ENCODE measurements at regions not wholly inside any gene's neighbourhood (a gene's known extent, or its start where the extent isn't known, plus 50 kb on each side); places are given as distances from the start of the nearest gene placed in this dataset.

- ChIA-PET POLR2A (no interaction called here), CTCF (no interaction called here)
- intact Hi-C loops (cut with micrococcal nuclease), result no loop called here
- ATAC-seq, result no peak
- H3K4me3 Mint-ChIP-seq, result no peak overlapping the region
- H3K27ac Mint-ChIP-seq, result no peak overlapping the region
- H3K4me1 Mint-ChIP-seq (ENCODE audit: low read depth), result no peaks in the 10 kb centered on the region
- no peaks in the 10 kb centered on the region for H3K36me3 Mint-ChIP-seq (ENCODE audit: low read depth)
- H3K9me3 Mint-ChIP-seq, result no peaks in the 10 kb centered on the region
- no peak for TF ChIP-seq CTCF (IDR thresholded peaks at IDR 0.05)
- DNase-seq, result no peak
- no peaks in the 10 kb centered on the region for H3K27me3 Mint-ChIP-seq
These were observed 618.9 kb downstream of the BCKDHB start for GRCh38 chr6:80725156-80725930.

GRCh38 chr6:80720824-80721223, 614.4 kb downstream of the BCKDHB start:
- no peak for DNase-seq
- H3K27me3 Mint-ChIP-seq, result no peaks in the 10 kb centered on the region
- no peaks in the 10 kb centered on the region for H3K9me3 Mint-ChIP-seq
- ChIA-PET POLR2A (no interaction called here), CTCF (no interaction called here)
- H3K27ac Mint-ChIP-seq, result no peak overlapping the region
- H3K4me1 Mint-ChIP-seq (ENCODE audit: low read depth), result no peaks in the 10 kb centered on the region
- H3K36me3 Mint-ChIP-seq (ENCODE audit: low read depth), result no peaks in the 10 kb centered on the region
- intact Hi-C loops (cut with micrococcal nuclease), result no loop called here
- TF ChIP-seq CTCF (IDR thresholded peaks at IDR 0.05), result no peak
- ATAC-seq, result no peak
- H3K4me3 Mint-ChIP-seq, result no peak overlapping the region

GRCh38 chr6:80714513-80714912, 608.0 kb downstream of the BCKDHB start:
- no peak overlapping the region for H3K4me3 Mint-ChIP-seq
- no peaks in the 10 kb centered on the region for H3K9me3 Mint-ChIP-seq
- H3K4me1 Mint-ChIP-seq (ENCODE audit: low read depth), result no peaks in the 10 kb centered on the region
- no peak for TF ChIP-seq CTCF (IDR thresholded peaks at IDR 0.05)
- ATAC-seq (no peak), DNase-seq (no peak)
- intact Hi-C loops (cut with micrococcal nuclease), result no loop called here
- ChIA-PET POLR2A (no interaction called here), CTCF (no interaction called here)
- no peaks in the 10 kb centered on the region for H3K27me3 Mint-ChIP-seq
- no peaks in the 10 kb centered on the region for H3K36me3 Mint-ChIP-seq (ENCODE audit: low read depth)
- H3K27ac Mint-ChIP-seq, result no peak overlapping the region

- Mint-ChIP-seq H3K4me1 (ENCODE audit: low read depth) (no peaks in the 10 kb centered on the region), H3K9me3 (peaks cover 2% of the 10 kb centered on the region), H3K36me3 (ENCODE audit: low read depth) (no peaks in the 10 kb centered on the region), H3K4me3 (no peak overlapping the region), H3K27ac (no peak overlapping the region), H3K27me3 (no peaks in the 10 kb centered on the region)
- intact Hi-C loops (cut with micrococcal nuclease), result no loop called here
- no peak for TF ChIP-seq CTCF (IDR thresholded peaks at IDR 0.05)
- CTCF ChIA-PET, result no interaction called here
- DNase-seq (no peak), ATAC-seq (no peak)
- POLR2A ChIA-PET, result no interaction called here
These were observed 592.0 kb downstream of the BCKDHB start for GRCh38 chr6:80698459-80698858.

GRCh38 chr6:80696268-80696667, 589.8 kb downstream of the BCKDHB start:
- intact Hi-C loops (cut with micrococcal nuclease), result no loop called here
- ATAC-seq (no peak), DNase-seq (no peak)
- Mint-ChIP-seq H3K27me3 (no peaks in the 10 kb centered on the region), H3K36me3 (ENCODE audit: low read depth) (no peaks in the 10 kb centered on the region), H3K9me3 (no peaks in the 10 kb centered on the region), H3K4me1 (ENCODE audit: low read depth) (no peaks in the 10 kb centered on the region), H3K27ac (no peak overlapping the region), H3K4me3 (no peak overlapping the region)
- ChIA-PET POLR2A (no interaction called here), CTCF (no interaction called here)
- TF ChIP-seq CTCF (IDR thresholded peaks at IDR 0.05), result no peak

All from activated CD8-positive, alpha-beta T cell treated with anti-CD3 and anti-CD28 coated beads for 36 hours (primary cell).